Dermis blood vessel endothelial cell (primary cell): ENCODE measurements at regions not wholly inside any gene's neighbourhood (a gene's known extent, or its start where the extent isn't known, plus 50 kb on each side); places are given as distances from the start of the nearest gene placed in this dataset.

Source experiments
- DNase-seq: peaks from one replicate; pipeline ENCODE4 v3.0.0; 2010

GRCh38 chr2:171608168-171608567 is 79.1 kb upstream of the DYNC1I2 start:
- no peak for DNase-seq

GRCh38 chr2:171610824-171611223 is 76.4 kb upstream of the DYNC1I2 start:
- DNase-seq = no peak

DNA sequence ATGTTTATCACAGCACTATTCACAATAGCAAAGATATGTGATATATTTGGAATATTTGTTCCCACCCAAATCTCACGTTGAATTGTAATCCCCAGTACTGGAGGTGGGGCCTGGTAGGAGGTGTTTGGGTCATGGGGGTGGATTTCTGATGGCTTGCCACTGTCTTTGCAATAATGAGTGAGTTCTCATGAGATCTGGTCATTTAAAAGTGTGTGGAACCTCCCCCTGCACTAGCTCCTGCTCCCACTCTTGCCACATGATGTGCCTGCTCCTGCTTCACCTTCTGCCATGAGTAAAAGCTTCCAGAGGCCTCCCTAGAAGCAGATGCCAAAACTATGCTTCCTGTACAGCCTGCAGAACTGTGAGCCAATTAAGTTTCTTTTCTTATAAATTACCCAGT is 72.2 kb upstream of the DYNC1I2 start:
- no peak for DNase-seq

GRCh38 chr2:171617981-171618380 is 69.3 kb upstream of the DYNC1I2 start:
- DNase-seq = no peak

DNA sequence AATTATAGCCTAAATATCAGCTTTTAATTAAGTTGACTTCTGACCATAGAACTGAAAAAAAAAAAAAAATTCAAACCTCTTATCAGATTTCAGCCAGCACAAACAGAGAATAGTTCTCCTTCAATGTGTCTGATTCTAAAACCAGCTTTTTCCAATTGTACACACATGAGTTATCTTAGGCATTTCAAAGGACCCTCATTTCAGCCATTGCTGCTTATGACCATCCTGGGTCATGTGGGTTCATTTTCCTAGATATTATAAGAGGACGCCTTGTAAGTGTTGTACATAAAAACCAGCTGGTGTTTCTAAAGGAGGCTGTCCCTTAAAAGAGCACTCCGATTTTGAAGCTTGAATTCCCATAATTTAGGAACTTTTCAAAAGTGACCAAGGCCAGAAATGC is 62.3 kb upstream of the DYNC1I2 start:
- DNase-seq = no peak

GRCh38 chr2:171626949-171627348 is 60.3 kb upstream of the DYNC1I2 start:
- no peak for DNase-seq

GRCh38 chr2:171627412-171627811 is 59.9 kb upstream of the DYNC1I2 start:
- no peak for DNase-seq

GRCh38 chr2:171629113-171629512 is 58.2 kb upstream of the DYNC1I2 start:
- no peak for DNase-seq

GRCh38 chr2:171630089-171630770 is 57.0 kb upstream of the DYNC1I2 start:
- no peak for DNase-seq

GRCh38 chr2:171630812-171631626 is 56.2 kb upstream of the DYNC1I2 start:
- DNase-seq = peak; percentile 1
